Calu3 (cell line): ENCODE measurements at regions not wholly inside any gene's neighbourhood (a gene's known extent, or its start where the extent isn't known, plus 50 kb on each side); places are given as distances from the start of the nearest gene placed in this dataset.

ENCODE experiments used
- BruUV-seq: library from RNA; stranded (reverse); fragments of 400-500 nt; replicated peaks from 2 replicates; lab custom pipeline; 2021; lab: Mats Ljungman, UMichigan
- CTCF ChIA-PET: fragments of 300-600 bp; sonication (Branson Sonifier 250); formaldehyde crosslinking; loops from one replicate; lab custom pipeline; 2022; ENCODE audit warnings: antibody characterized with exemption; lab: Charles Lee
- DNase-seq: peaks from one replicate; pipeline ENCODE4 v3.0.0; 2022
- H3K27ac Mint-ChIP-seq: one replicate; pipeline ENCODE4 v1.8.0; 2022; ENCODE audit warnings: mixed read lengths; ENCODE audit not compliant: unreplicated experiment
- H3K27me3 Mint-ChIP-seq: one replicate; pipeline ENCODE4 v1.8.0; 2022; ENCODE audit warnings: mixed read lengths; ENCODE audit not compliant: unreplicated experiment
- H3K36me3 Mint-ChIP-seq: one replicate; pipeline ENCODE4 v1.8.0; 2022; ENCODE audit warnings: mild to moderate bottlenecking, moderate library complexity, mixed read lengths; ENCODE audit not compliant: insufficient read depth, unreplicated experiment
- H3K4me1 Mint-ChIP-seq: one replicate; pipeline ENCODE4 v1.8.0; 2022; ENCODE audit warnings: mild to moderate bottlenecking, low read depth, mixed read lengths; ENCODE audit not compliant: unreplicated experiment
- H3K4me3 Mint-ChIP-seq: one replicate; pipeline ENCODE4 v1.8.0; 2022; ENCODE audit warnings: mild to moderate bottlenecking, low read depth, moderate library complexity, mixed read lengths; ENCODE audit not compliant: unreplicated experiment
- H3K9me3 Mint-ChIP-seq: one replicate; pipeline ENCODE4 v1.8.0; 2022; ENCODE audit warnings: low read depth, mixed read lengths; ENCODE audit not compliant: unreplicated experiment
- intact Hi-C: fragments of 100-400 bp; cut with micrococcal nuclease; formaldehyde crosslinking; loops from one replicate; pipeline ENCODE4 v1.10.0; 2022; ENCODE audit not compliant: unreplicated experiment
- TF ChIP-seq, protein P1 (sequence below): fragments of 200-600 bp; IDR thresholded peaks from one replicate; pipeline ENCODE4 v1.8.0; 2022; ENCODE audit warnings: antibody characterized with exemption; ENCODE audit not compliant: unreplicated experiment

- Mint-ChIP-seq H3K4me3 (no peak overlapping the region), H3K36me3 (no peaks in the 10 kb centered on the region), H3K27me3 (peaks cover 52% of the 10 kb centered on the region), H3K4me1 (no peaks in the 10 kb centered on the region), H3K27ac (no peak overlapping the region), H3K9me3 (no peaks in the 10 kb centered on the region)
- intact Hi-C loops, result no loop called here
- TF ChIP-seq, protein P1, sequence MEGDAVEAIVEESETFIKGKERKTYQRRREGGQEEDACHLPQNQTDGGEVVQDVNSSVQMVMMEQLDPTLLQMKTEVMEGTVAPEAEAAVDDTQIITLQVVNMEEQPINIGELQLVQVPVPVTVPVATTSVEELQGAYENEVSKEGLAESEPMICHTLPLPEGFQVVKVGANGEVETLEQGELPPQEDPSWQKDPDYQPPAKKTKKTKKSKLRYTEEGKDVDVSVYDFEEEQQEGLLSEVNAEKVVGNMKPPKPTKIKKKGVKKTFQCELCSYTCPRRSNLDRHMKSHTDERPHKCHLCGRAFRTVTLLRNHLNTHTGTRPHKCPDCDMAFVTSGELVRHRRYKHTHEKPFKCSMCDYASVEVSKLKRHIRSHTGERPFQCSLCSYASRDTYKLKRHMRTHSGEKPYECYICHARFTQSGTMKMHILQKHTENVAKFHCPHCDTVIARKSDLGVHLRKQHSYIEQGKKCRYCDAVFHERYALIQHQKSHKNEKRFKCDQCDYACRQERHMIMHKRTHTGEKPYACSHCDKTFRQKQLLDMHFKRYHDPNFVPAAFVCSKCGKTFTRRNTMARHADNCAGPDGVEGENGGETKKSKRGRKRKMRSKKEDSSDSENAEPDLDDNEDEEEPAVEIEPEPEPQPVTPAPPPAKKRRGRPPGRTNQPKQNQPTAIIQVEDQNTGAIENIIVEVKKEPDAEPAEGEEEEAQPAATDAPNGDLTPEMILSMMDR, result no peak
- DNase-seq, result no peak
- no TSS peak for BruUV-seq
- CTCF ChIA-PET, result no interaction called here
These were observed 134.9 kb upstream of the FBXL17 start for GRCh38 chr5:108516785-108517184.

- no TSS peak for BruUV-seq
- CTCF ChIA-PET, result no interaction called here
- peaks cover 47% of the 10 kb centered on the region for H3K27me3 Mint-ChIP-seq
These were observed 133.7 kb upstream of the FBXL17 start for GRCh38 chr5:108515517-108516105.

GRCh38 chr5:108508979-108509378 is 127.1 kb upstream of the FBXL17 start:
- H3K36me3 Mint-ChIP-seq, result no peaks in the 10 kb centered on the region

More at GRCh38 chr5:108515517-108516105, 133.7 kb upstream of the FBXL17 start:
- H3K4me3 Mint-ChIP-seq, result no peak overlapping the region
- no peak for DNase-seq
- H3K9me3 Mint-ChIP-seq, result no peaks in the 10 kb centered on the region
- no peaks in the 10 kb centered on the region for H3K36me3 Mint-ChIP-seq
- no peaks in the 10 kb centered on the region for H3K4me1 Mint-ChIP-seq
- TF ChIP-seq, protein P1, result no peak
- no peak overlapping the region for H3K27ac Mint-ChIP-seq
- intact Hi-C loops, result no loop called here

GRCh38 chr5:108507631-108508030 is 125.7 kb upstream of the FBXL17 start:
- Mint-ChIP-seq H3K27me3 (peaks cover 12% of the 10 kb centered on the region), H3K27ac (no peak overlapping the region), H3K4me1 (no peaks in the 10 kb centered on the region), H3K9me3 (no peaks in the 10 kb centered on the region), H3K4me3 (no peak overlapping the region), H3K36me3 (no peaks in the 10 kb centered on the region)
- intact Hi-C loops, result no loop called here
- DNase-seq, result no peak
- CTCF ChIA-PET, result no interaction called here
- TF ChIP-seq, protein P1, result no peak
- no TSS peak for BruUV-seq

More at GRCh38 chr5:108508979-108509378, 127.1 kb upstream of the FBXL17 start:
- TF ChIP-seq, protein P1, result no peak
- CTCF ChIA-PET, result no interaction called here
- intact Hi-C loops, result no loop called here
- Mint-ChIP-seq H3K27ac (no peak overlapping the region), H3K4me3 (no peak overlapping the region), H3K9me3 (no peaks in the 10 kb centered on the region), H3K4me1 (no peaks in the 10 kb centered on the region), H3K27me3 (peaks cover 13% of the 10 kb centered on the region)
- BruUV-seq, result no TSS peak
- no peak for DNase-seq
